NCI-H226 (cell line): ENCODE measurements at regions not wholly inside any gene's neighbourhood (a gene's known extent, or its start where the extent isn't known, plus 50 kb on each side); places are given as distances from the start of the nearest gene placed in this dataset.

Source experiments
- DNase-seq: peaks from one replicate; pipeline ENCODE4 v3.0.0-alpha.2; 2015

GRCh38 chr6:101312652-101313051 lies 80.9 kb upstream of the GRIK2 start:
- DNase-seq: no peak

GRCh38 chr6:101322921-101323320 lies 70.6 kb upstream of the GRIK2 start:
- no peak for DNase-seq

DNA sequence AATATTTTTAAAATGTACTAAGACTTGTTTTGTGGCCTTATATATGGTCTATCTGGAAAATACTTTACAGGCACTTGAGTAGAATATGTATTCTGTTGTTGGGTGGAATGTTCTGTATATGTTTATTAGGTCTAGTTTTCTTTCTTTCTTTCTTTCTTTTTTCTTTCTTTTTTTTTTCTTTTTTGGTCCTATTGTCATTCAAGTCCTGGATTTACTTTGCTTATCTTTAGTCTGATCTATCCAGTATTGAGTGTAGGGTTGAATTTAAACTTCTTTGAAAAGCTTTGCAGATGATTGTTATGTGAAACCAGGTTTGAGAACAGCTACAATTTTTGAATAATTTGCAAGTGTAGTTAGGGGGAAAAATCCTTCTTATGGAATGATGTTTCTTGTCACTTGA lies 67.1 kb upstream of the GRIK2 start:
- no peak for DNase-seq

DNA sequence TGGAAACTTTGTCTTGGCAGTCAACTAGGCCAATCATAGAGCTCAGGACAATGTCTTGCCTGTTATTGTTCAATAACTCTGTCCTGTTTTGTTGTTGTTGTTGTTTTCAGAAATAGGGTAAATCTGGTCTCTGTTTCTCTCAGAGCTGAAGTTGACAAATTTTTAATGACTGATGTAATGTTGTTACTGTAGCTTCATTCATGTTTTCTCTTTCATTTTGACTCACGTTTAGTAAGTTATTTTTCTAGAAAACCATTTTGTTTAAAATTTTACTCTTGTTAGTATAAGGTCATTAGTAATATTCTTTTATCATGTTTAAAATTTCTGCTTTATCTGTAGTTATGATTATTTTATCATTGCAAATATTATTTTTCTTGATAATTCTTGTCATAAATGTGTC lies 51.6 kb upstream of the GRIK2 start:
- DNase-seq: no peak
